ENCODE measurements at regions not wholly inside any gene's neighbourhood (a gene's known extent, or its start where the extent isn't known, plus 50 kb on each side); places are given as distances from the start of the nearest gene placed in this dataset.

GRCh38 chr10:113410618-113411017 lies 142.2 kb upstream of the HABP2 start:
- Histone ChIP-seq H3K36me3 (ENCODE audit: insufficient read depth in 1 of 2, low read depth in 1 of 2) (no peaks in the 10 kb centered on the region), H3K4me1 (no peaks in the 10 kb centered on the region), H3K9me3 (no peaks in the 10 kb centered on the region), H3K27ac (no peak overlapping the region), H3K27me3 (ENCODE audit: insufficient read depth in 3 of 3, low read length in 2 of 3) (no peaks in the 10 kb centered on the region), H3K4me3 (no peak overlapping the region)
- ATAC-seq (no peak), DNase-seq (no peak)
- no peak for TF ChIP-seq CTCF (IDR thresholded peaks at IDR 0.05)
- intact Hi-C loops (cut with DNase I) = no loop called here
- 73 to 80% (median 78%) methylated on average over 2 of the region's 2 CpGs for whole genome bisulfite sequencing, 3 donors

- Histone ChIP-seq H3K9me3 (no peaks in the 10 kb centered on the region), H3K4me1 (no peaks in the 10 kb centered on the region), H3K27me3 (ENCODE audit: insufficient read depth in 3 of 3, low read length in 2 of 3) (no peaks in the 10 kb centered on the region), H3K36me3 (ENCODE audit: insufficient read depth in 1 of 2, low read depth in 1 of 2) (no peaks in the 10 kb centered on the region), H3K27ac (no peak overlapping the region), H3K4me3 (no peak overlapping the region)
- ATAC-seq (no peak), DNase-seq (no peak)
- 57 to 63% (median 59%) methylated on average over 5 of the region's 5 CpGs for WGBS, 3 donors
- no peak for TF ChIP-seq CTCF (IDR thresholded peaks at IDR 0.05)
- intact Hi-C loops (cut with DNase I) = no loop called here
Measured at GRCh38 chr10:113411456-113411855, 141.4 kb upstream of the HABP2 start.

GRCh38 chr10:113412161-113412560 lies 140.7 kb upstream of the HABP2 start:
- H3K27ac ChIP-seq = no peak overlapping the region
- intact Hi-C loops (cut with DNase I) = no loop called here
- WGBS, 3 donors = 76 to 78% (median 77%) methylated on average over 3 of the region's 3 CpGs
- ATAC-seq (no peak), DNase-seq (no peak)
- no peak overlapping the region for H3K4me3 ChIP-seq
- no peaks in the 10 kb centered on the region for H3K4me1 ChIP-seq
- no peaks in the 10 kb centered on the region for H3K36me3 ChIP-seq (ENCODE audit: insufficient read depth in 1 of 2, low read depth in 1 of 2)
- H3K27me3 ChIP-seq (ENCODE audit: insufficient read depth in 3 of 3, low read length in 2 of 3) = no peaks in the 10 kb centered on the region
- no peaks in the 10 kb centered on the region for H3K9me3 ChIP-seq
- no peak for TF ChIP-seq CTCF (IDR thresholded peaks at IDR 0.05)

- no peak for TF ChIP-seq CTCF (IDR thresholded peaks at IDR 0.05)
- peaks cover 0 to 3% (median 0%) of the 10 kb centered on the region in 3 donors for H3K27me3 ChIP-seq (ENCODE audit: insufficient read depth in 3 of 3, low read length in 2 of 3)
- intact Hi-C loops (cut with DNase I) = no loop called here
- H3K27ac ChIP-seq = no peak overlapping the region
- no peak overlapping the region for H3K4me3 ChIP-seq
- no peaks in the 10 kb centered on the region for H3K4me1 ChIP-seq
- no peak for ATAC-seq
- no peaks in the 10 kb centered on the region for H3K36me3 ChIP-seq (ENCODE audit: insufficient read depth in 1 of 2, low read depth in 1 of 2)
- DNase-seq = no peak
- peaks cover 2% of the 10 kb centered on the region for H3K9me3 ChIP-seq
Measured at GRCh38 chr10:113414543-113414942, 138.3 kb upstream of the HABP2 start.

GRCh38 chr10:113415246-113415645 lies 137.6 kb upstream of the HABP2 start:
- Histone ChIP-seq H3K4me1 (no peaks in the 10 kb centered on the region), H3K27ac (no peak overlapping the region), H3K36me3 (ENCODE audit: insufficient read depth in 1 of 2, low read depth in 1 of 2) (no peaks in the 10 kb centered on the region), H3K27me3 (ENCODE audit: insufficient read depth in 3 of 3, low read length in 2 of 3) (peaks cover 0 to 3% (median 0%) of the 10 kb centered on the region in 3 donors), H3K4me3 (no peak overlapping the region), H3K9me3 (peaks cover 6% of the 10 kb centered on the region)
- no peak for TF ChIP-seq CTCF (IDR thresholded peaks at IDR 0.05)
- WGBS, 3 donors = 59 to 64% (median 63%) methylated on average over 3 of the region's 3 CpGs
- no peak for DNase-seq
- intact Hi-C loops (cut with DNase I) = no loop called here
- ATAC-seq = peak in 2 of 4 donors; percentile 30 to 34

All from psoas muscle (tissue), 7 donors.